SK-N-SH (cell line): ENCODE measurements at regions not wholly inside any gene's neighbourhood (a gene's known extent, or its start where the extent isn't known, plus 50 kb on each side); places are given as distances from the start of the nearest gene placed in this dataset.

Source experiments
- CTCF ChIP-seq: fragments of 200-600 bp; sonication (generic); IDR thresholded peaks from 2 replicates; pipeline ENCODE4 v1.6.1; 2017; ENCODE audit warnings: antibody characterized with exemption, mild to moderate bottlenecking, moderate library complexity
- ELF1 ChIP-seq: IDR thresholded peaks from 2 replicates; pipeline ENCODE4 v1.4.0; 2012
- EZH2phosphoT487 ChIP-seq: fragments of 200-600 bp; sonication (generic); IDR thresholded peaks from 2 replicates; pipeline ENCODE4 v1.6.1; 2017; ENCODE audit warnings: low read depth, mixed run types, mild to moderate bottlenecking, antibody characterized with exemption, moderate library complexity, borderline replicate concordance
- FOXM1 ChIP-seq: IDR thresholded peaks from 2 replicates; pipeline ENCODE4 v1.4.0; 2012; ENCODE audit warnings: low read depth, mild to moderate bottlenecking
- NFIC ChIP-seq: IDR thresholded peaks from 2 replicates; pipeline ENCODE4 v1.4.0; 2012; ENCODE audit warnings: borderline replicate concordance
- RAD21 ChIP-seq: IDR thresholded peaks from 2 replicates; pipeline ENCODE4 v1.6.1; 2012; ENCODE audit warnings: mild to moderate bottlenecking, low read length
- RFX5 ChIP-seq: IDR thresholded peaks from 2 replicates; pipeline ENCODE4 v1.6.1; 2012; ENCODE audit warnings: mild to moderate bottlenecking, improper control_type of control experiment, low read length
- SIN3A ChIP-seq: IDR thresholded peaks from 2 replicates; pipeline ENCODE4 v1.6.1; 2012; ENCODE audit warnings: low read depth, mild to moderate bottlenecking, low read length, moderate library complexity, borderline replicate concordance
- TEAD4 ChIP-seq: IDR thresholded peaks from 2 replicates; pipeline ENCODE4 v1.4.0; 2012; ENCODE audit warnings: mild to moderate bottlenecking, borderline replicate concordance; ENCODE audit not compliant: insufficient read depth
- USF2 ChIP-seq: fragments of 150-350 bp; IDR thresholded peaks from 2 replicates; pipeline ENCODE4 v1.6.1; 2017; ENCODE audit warnings: antibody characterized with exemption, low read length, low read depth, borderline replicate concordance
- TF ChIP-seq, protein P1 (sequence below): IDR thresholded peaks from 2 replicates; pipeline ENCODE4; 2012

DNA sequence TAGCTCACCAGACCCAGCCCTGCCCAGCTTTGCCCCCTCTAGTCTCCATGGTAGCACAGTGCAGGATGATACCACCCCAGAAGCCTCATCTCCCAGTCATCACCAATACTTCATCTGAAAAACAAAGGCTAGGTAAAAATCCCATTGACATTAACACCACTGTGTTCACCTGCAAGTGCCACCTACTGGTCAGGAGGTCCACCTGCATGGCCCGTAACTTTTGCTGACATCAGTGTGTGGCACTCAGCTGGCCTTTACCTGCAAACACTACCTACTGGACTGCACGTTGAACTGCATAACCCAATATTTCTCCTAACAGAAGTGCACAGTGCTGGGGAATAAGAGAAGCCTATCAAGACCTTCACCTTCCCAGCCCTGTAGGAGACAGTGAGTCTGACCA is 234.7 kb upstream of the ADGRB3 start:
- TF ChIP-seq SIN3A, result no peak
- TF ChIP-seq RFX5, result no peak
- TF ChIP-seq, protein P1, sequence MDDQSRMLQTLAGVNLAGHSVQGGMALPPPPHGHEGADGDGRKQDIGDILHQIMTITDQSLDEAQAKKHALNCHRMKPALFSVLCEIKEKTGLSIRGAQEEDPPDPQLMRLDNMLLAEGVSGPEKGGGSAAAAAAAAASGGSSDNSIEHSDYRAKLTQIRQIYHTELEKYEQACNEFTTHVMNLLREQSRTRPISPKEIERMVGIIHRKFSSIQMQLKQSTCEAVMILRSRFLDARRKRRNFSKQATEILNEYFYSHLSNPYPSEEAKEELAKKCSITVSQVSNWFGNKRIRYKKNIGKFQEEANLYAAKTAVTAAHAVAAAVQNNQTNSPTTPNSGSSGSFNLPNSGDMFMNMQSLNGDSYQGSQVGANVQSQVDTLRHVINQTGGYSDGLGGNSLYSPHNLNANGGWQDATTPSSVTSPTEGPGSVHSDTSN, result no peak
- TF ChIP-seq RAD21, result no peak
- no peak for TF ChIP-seq NFIC
- no peak; the same call in 1 of the 2 replicates for TF ChIP-seq CTCF
- TF ChIP-seq ELF1, result no peak
- no peak for TF ChIP-seq FOXM1
- TF ChIP-seq EZH2phosphoT487, result no peak
- no peak for TF ChIP-seq TEAD4
- no peak for TF ChIP-seq USF2
